Fibroblast of pulmonary artery (primary cell): ENCODE measurements at regions not wholly inside any gene's neighbourhood (a gene's known extent, or its start where the extent isn't known, plus 50 kb on each side); places are given as distances from the start of the nearest gene placed in this dataset.
"Not testable (repeated sequence)": the region's sequence is repeated elsewhere in the genome, so short reads cannot be mapped to it uniquely, and the experiment has no call there.

ENCODE experiments used
- DNase-seq: peaks from one replicate; pipeline ENCODE4 v3.0.0-alpha.2; 2010; ENCODE audit warnings: low read depth
- H3K4me3 ChIP-seq: replicated peaks from 2 replicates; pipeline ENCODE4 v1.5.1; 2011; ENCODE audit warnings: low read depth, mild to moderate bottlenecking, control low read depth, low read length, moderate library complexity
- CTCF ChIP-seq: IDR thresholded peaks from 2 replicates; pipeline ENCODE4 v1.5.1; 2011; ENCODE audit warnings: mild to moderate bottlenecking, control low read depth, low read length, inconsistent platforms; ENCODE audit errors: missing control alignments

GRCh38 chr18:22524783-22525182, 107.1 kb upstream of the CTAGE1 start:
- TF ChIP-seq CTCF, result no peak
- DNase-seq, result no peak
- H3K4me3 ChIP-seq, result no peak overlapping the region

DNA sequence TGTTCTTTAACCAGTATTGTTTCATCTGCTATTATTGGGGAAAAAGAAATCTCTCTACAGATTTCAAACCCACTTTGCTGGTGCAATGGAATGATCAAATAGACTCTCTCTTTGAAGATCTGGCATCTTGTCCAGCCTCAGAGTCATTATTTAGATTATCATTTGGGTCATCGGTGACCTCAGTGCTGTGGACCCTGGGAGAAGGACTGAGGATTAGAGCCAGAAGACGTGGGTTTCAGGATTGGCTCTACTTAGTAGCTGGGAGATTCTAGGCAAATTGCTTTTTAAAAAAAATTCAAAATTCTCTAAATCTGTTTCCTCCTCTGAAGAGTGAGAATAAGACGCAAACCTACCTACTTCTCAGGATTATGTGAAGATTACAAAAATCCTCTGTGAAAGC, 107.6 kb upstream of the CTAGE1 start:
- DNase-seq, result no peak
- TF ChIP-seq CTCF, result no peak
- no peak overlapping the region for H3K4me3 ChIP-seq

GRCh38 chr18:22525883-22526282, 108.2 kb upstream of the CTAGE1 start:
- H3K4me3 ChIP-seq, result no peak overlapping the region
- no peak for TF ChIP-seq CTCF
- DNase-seq, result no peak

GRCh38 chr18:22528291-22528690, 110.6 kb upstream of the CTAGE1 start:
- H3K4me3 ChIP-seq, result no peak overlapping the region
- DNase-seq, result no peak
- TF ChIP-seq CTCF, result no peak

GRCh38 chr18:22534706-22535105, 117.0 kb upstream of the CTAGE1 start:
- not testable (repeated sequence) for H3K4me3 ChIP-seq, DNase-seq

DNA sequence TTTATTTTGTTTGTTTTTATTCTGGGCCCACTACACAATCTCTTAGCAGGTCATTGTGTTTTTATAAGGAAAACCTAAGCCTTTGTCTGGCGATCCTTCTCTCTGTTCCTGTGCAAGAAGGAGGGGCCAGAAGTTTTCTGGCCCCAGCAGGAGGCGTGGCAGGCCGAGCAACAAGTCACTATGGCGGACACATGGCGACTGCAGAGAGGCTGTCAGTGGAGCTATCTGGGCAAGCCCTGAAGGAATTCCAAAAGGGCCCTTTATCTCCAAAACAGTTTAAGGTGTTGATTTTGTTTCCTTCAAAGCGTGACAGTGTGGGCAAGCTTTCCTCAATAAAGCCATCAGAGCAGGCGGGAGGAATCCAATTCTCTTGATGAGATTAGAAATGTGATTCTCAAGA, 118.8 kb upstream of the CTAGE1 start:
- no peak for TF ChIP-seq CTCF
- no peak for DNase-seq
- no peak overlapping the region for H3K4me3 ChIP-seq

DNA sequence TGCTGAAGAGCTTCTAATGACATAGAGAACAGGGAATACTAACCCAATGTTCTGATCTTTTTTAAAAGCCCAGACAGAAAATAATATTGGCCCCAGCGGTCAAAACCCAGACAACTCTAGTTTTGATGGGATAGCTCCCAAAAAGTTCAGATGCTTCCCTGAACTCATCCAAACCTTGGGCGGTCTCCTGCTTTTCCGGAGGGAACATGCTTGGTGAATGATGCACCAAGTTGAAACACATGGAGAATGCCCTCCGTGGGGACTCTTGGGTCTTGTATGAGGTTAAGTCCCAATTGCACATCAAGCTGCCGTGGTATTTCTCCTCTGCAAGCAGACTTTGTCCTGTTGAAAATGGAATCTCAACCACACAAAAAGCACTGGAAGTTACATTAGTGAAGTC, 120.7 kb upstream of the CTAGE1 start:
- no peak for TF ChIP-seq CTCF
- DNase-seq, result no peak
- no peak overlapping the region for H3K4me3 ChIP-seq
